Globus pallidus (tissue), 1 donor: ENCODE measurements at regions not wholly inside any gene's neighbourhood (a gene's known extent, or its start where the extent isn't known, plus 50 kb on each side); places are given as distances from the start of the nearest gene placed in this dataset.

ENCODE experiments used
- DNase-seq: peaks from one replicate; pipeline ENCODE4 v3.0.0-alpha.2; 2015; ENCODE audit warnings: low spot score

DNA sequence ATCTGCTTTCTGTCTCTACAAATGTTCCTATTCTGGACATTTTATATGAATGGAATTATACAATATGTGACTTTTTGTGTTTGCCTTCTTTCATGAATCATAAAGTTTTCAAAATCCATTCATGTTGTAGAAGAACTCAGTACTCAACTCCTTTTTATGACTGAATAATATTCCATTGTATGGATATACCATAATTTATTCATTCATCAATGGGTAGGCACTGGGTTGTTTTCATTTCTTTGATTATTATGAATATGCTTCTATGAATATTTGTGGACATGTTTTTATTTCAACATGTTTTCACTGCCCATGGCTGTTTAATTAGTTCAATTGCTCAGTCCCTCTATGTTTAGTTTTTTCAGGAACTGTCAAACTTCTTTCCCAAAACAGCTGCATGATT is 76.5 kb upstream of the GTSF1L start:
- no peak for DNase-seq

DNA sequence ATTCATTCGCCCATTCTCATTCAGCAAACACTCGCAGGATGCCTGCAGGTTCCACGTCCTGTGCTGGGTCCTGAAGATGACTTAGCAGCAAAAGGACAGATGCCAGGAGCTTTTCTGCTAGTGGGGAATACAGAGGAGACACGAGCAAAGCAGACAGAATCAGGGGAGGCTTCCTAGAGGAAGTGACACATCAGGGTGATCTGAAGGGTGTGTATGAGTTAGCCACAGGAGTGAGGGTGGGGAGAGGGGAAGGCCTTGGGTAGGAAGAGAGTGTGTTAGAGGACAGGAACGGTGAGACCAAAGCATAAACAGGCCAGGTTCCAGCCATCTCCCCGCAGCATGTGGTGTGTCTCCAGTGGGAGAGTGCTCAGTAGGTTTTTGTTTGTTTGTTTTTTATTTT is 73.4 kb upstream of the GTSF1L start:
- no peak for DNase-seq

DNA sequence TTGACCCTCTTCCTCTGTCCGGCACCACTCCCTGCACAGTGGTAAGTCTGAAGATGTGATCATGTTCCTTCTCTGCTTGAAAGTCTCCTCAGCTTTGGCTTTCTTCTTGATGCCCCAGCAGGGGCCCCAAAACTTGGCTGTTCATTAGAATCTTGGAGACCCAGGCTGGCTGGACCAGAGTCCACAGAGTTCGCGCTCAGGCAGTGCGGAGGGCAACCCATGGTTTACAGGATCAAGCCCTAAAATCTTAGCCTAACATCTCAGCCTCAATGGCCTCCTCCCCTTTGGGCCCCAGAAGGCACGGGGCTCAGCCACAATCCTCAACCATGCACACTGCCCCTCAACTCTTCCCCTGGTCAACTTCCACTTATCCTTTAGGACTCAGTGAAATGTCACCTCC is 72.9 kb upstream of the GTSF1L start:
- no peak for DNase-seq

DNA sequence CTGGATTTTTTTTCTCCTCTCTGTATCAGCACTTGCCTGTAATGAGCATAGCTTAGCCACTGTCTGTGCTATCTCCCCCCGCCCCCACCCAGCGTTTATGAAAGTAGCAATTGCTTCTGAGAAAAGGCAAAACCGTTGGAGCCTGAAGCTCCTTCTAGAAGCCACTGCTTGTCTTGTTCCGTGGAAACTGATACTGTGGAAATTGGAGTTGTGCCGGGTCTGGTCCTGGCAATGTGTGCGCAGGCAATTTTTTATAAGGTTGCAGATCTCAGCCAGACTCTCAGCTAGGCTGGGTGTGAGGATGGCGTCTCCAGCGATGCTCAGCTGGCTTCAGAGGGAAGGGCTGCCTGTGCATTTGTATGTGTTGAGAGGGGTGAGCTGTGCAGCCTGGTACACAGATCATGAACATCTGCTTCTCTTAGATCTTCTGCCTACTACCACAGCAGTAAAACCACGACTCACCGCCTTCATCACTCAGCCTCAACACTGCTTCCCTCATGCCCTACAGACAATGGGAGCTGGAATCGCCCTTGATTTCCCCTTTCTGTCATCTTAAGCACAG is 72.4 kb upstream of the GTSF1L start:
- no peak for DNase-seq

DNA sequence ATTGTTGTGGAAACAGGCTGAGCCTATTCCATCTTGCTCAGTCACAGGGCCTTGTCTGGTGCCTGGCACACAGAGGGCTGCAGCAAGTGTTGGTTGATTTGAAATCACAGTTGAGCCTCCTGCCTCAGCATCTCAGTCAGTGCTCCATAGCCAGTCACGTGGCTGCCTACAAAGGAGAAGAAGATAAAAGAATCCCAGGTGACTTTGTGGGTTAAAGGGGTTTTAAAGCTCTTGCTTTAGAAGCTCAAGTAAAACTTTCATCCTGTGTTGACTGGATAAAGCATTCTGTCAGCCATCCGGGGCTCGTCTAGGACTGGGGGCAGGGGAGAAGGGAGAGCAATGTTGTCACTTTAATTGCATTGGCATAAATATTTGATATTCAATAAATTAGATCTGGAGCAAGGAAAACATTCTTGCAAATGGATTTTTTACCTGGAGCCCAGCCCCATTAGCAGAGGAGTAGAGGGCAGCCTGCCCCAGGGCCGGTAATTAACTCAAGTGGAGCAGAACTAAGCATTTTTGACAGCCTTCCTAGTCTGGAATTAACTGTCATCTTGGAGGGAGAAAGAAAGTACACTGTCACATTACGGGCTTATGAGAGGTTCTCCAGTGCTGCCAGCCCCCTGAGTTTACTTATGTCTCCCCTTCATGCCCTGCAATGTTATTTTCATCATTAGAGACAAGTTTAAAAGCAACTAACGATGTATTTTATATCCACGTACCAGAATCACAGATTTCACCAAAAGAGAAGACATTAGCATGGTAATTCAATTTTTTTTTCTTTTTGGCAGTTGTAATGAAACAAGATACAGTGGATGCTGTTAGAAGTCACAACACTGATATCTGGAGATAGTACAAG is 71.7 kb upstream of the GTSF1L start:
- DNase-seq: no peak

DNA sequence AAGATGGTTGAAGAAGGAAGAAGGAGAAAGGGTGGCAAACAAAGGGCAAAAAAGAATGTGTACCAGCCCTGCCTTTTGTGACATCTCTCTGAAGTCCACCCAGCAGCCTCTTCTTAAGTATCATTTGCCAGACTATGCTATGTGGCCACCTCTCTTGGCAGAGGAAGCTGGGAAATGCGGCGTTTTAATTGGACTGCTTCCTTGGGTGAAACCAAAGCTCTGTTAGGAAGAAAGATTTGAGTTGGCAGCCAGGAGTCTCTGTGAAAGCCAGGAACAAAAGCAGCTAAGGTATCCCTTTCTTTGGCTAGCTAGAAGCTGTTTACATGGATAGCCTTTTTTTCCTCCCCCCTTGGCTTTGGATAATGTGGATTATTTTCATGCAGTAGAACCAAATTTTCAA is 67.5 kb upstream of the GTSF1L start:
- no peak for DNase-seq

DNA sequence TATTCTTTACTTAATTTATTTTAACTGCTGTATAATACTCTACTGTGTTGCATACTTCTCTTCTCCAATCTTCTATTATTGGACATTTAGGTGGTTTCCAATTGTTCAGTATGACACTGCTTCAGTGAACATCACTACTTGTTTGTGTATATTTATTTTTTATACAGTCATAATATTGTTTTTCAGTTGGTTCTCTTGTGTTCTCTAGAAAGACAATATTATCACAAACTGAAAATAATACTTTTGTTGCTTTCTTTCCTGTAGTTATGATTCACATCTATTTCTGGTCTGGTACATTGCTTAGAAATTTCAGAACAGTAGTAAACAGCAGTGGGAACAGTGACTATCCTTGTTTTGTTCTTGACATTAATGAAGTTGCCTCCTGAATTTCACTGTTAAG is 62.8 kb upstream of the GTSF1L start:
- DNase-seq: no peak

DNA sequence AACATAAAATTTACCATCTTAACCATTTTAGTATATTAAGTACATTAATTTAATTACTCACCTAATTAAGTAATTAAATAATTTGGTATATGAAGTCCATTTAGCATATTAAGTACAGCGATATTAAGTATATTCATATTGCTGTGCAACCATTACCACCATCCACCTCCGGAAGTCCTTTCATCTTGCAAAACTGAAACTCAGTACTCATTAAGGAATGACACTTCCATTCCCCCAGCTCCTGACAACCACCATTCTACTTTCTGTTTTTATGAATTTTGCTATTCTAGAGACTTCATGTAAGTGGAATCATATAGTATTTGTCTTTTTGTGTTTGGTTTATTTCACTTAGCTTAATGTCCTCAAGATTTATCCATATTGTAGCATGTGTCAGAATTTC is 61.1 kb upstream of the GTSF1L start:
- DNase-seq: no peak

DNA sequence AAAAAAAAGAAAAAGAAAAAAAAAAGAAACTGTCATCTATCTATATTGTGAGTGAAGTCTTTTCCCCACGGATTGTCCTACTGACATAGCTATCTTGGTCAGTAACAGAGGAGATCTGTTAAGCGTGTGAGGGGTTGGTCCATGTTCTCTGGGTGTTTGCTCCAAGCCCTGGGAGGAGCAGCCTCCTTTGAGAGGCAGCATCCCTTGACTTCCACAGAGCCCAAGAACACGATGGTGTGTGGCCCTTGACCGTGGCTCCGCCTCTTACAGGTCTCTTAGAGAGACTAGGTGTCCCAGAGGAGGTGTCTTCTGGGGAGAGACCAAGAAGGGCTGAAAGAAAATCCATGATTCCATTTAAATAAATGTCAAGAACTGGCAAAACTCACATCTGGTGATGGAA is 60.1 kb upstream of the GTSF1L start:
- no peak for DNase-seq

DNA sequence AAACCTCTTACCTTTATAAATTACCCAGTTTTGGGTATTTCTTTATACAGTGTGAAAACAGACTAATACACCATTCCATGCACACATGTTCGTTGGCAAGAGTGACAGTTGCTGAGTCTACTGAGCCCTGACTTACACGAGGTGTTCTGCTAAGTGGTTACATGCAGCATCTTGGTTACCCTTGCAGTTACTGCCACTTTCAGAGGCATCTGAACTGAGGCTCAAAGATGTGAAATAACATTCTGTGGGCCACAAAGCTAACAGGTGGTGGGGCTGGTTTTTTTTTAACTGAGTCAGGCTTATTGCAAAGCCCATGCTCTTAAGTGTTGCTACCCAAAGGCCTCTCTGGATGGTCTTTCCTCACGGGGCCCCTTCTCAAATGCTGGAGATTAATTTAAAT is 54.4 kb upstream of the GTSF1L start:
- no peak for DNase-seq

DNA sequence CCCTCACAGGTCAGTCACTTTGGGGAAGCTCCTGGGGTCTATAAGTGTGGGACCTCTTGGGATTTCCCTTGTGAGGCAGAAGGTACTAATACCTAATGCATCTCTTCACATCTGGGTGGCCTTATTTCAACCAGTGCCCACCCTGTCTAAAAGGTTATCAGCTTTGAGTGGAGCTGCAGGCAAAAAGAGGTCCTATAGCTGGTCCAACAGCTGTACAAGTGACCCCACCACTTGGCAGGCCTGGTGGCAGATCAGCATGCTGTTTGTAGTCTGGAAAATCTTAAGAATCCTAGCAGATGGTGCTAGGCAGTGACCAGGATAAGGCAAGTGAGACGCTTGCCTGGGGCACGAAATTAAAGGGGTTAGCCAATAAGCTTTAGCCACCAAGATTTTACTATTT is 51.6 kb upstream of the GTSF1L start:
- DNase-seq: no peak

DNA sequence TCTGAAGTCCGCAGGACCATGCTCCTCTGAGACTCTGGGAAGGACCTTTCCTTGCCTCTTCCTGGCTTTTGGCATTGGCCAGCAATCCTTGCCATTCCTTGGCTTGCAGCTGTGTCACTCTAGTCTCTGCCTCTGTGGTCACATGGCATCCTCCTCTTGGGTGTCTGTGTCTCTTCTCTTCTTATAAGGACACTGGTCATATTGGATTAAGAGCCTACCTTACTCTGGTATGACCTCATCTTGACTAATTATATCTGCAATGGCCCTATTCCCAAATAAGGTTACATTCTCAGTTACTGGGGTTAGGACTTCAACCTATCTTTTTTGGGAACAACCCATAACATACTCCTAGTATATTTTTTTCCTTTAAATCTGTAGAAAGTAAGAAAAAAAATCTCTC is 49.9 kb upstream of the GTSF1L start:
- no peak for DNase-seq
